ENCODE measurements at regions not wholly inside any gene's neighbourhood (a gene's known extent, or its start where the extent isn't known, plus 50 kb on each side); places are given as distances from the start of the nearest gene placed in this dataset.

DNA sequence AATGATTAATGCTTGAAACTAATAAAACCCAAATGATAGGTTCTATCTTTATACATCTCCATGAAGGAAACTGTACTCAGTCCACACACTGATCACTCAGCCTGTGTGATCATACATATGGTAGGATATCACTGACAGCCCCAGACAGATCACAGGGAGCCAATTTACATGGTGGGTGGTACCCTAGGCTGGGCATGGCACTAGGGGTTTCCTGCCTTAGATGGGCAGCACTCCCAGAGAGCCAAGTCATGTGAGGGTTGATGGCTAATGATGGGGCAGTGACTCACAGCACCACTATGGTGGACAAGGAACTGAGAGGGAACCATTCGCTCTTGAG lies 89.6 kb upstream of the PTPRR start:
- no peaks in the 10 kb centered on the region for H3K36me3 Mint-ChIP-seq (ENCODE audit: low read depth)
- Histone ChIP-seq H3K4me2 (no peak overlapping the region), H2AFZ (no peak overlapping the region), H4K20me1 (replicated peaks; ENCODE audit: insufficient read depth) (no peaks in the 10 kb centered on the region), H3K79me2 (replicated peaks; ENCODE audit: insufficient read depth) (no peaks in the 10 kb centered on the region), H3K36me3 (ENCODE audit: insufficient read depth) (no peaks in the 10 kb centered on the region), H3K27ac (ENCODE audit: low read depth) (no peak overlapping the region), H3F3A (replicated peaks; ENCODE audit: low read depth) (no peaks in the 10 kb centered on the region), H3K9me2 (ENCODE audit: insufficient read depth) (no peaks in the 10 kb centered on the region), H3K4me3 (no peak overlapping the region), H3K4me1 (ENCODE audit: insufficient read depth) (no peaks in the 10 kb centered on the region), H3K27me3 (ENCODE audit: insufficient read depth) (no peaks in the 10 kb centered on the region)
- H3K9me3 Mint-ChIP-seq = no peaks in the 10 kb centered on the region
- H3K27me3 Mint-ChIP-seq (ENCODE audit: insufficient read depth, low read depth, poor library complexity) = no peaks in the 10 kb centered on the region
- H3K4me1 Mint-ChIP-seq = no peaks in the 10 kb centered on the region
- TF ChIP-seq ZNF331 (CRISPR knock-in tag; IDR thresholded peaks at IDR 0.05; ENCODE audit: low read depth) (no peak), JUNB (IDR thresholded peaks at IDR 0.05; ENCODE audit: unreplicated experiment) (no peak), EZH2phosphoT487 (IDR thresholded peaks at IDR 0.05; ENCODE audit: unreplicated experiment) (no peak)
- no peak overlapping the region for H3K27ac Mint-ChIP-seq
- H3K4me3 Mint-ChIP-seq = no peak overlapping the region
- ATAC-seq (no peak), DNase-seq (ENCODE audit: low spot score) (no peak)

DNA sequence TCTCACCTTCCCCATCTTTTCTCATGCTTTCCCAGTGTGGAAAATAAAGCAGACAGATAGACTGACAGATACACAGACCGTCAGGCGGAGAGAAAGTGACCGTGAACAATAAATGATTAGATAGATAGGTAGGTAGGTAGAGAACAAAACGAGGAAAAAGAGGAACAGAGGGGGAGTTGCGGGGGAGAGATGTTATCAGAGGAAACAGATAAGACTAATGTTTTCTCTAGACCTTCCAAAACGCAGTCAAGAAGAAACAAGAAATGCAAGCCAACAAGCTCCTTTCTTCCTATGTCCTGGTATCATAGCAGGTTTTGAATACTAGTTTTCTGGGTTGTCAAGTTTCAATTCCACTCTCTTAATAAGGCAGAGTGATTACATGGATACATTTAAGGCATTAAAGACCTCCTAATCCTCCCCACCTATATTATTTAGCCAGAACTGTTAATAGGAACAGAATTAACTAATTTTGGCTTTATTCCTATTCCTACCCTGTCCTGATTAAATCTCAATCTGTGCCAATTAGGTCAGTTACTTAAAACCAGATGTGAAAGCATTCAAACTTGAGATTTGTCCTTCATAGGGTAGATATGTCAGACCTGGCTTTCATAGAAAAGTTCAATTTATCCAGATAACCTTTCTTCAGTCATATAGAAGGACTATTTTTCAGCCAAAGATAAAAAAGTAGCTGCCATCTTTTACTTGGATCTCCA lies 89.0 kb upstream of the PTPRR start:
- Histone ChIP-seq H3K4me3 (no peak overlapping the region), H2AFZ (no peak overlapping the region), H3K79me2 (replicated peaks; ENCODE audit: insufficient read depth) (no peaks in the 10 kb centered on the region), H3K27ac (ENCODE audit: low read depth) (no peak overlapping the region), H3K36me3 (ENCODE audit: insufficient read depth) (no peaks in the 10 kb centered on the region), H3K9me2 (ENCODE audit: insufficient read depth) (no peaks in the 10 kb centered on the region), H3K4me1 (ENCODE audit: insufficient read depth) (no peaks in the 10 kb centered on the region), H3K27me3 (ENCODE audit: insufficient read depth) (no peaks in the 10 kb centered on the region), H3K4me2 (no peak overlapping the region), H4K20me1 (replicated peaks; ENCODE audit: insufficient read depth) (no peaks in the 10 kb centered on the region), H3F3A (replicated peaks; ENCODE audit: low read depth) (no peaks in the 10 kb centered on the region)
- Mint-ChIP-seq H3K4me1 (no peaks in the 10 kb centered on the region), H3K27me3 (ENCODE audit: insufficient read depth, low read depth, poor library complexity) (no peaks in the 10 kb centered on the region), H3K27ac (no peak overlapping the region), H3K36me3 (ENCODE audit: low read depth) (no peaks in the 10 kb centered on the region), H3K9me3 (no peaks in the 10 kb centered on the region), H3K4me3 (no peak overlapping the region)
- ATAC-seq (no peak), DNase-seq (ENCODE audit: low spot score) (no peak)
- no peak for TF ChIP-seq ZNF331 (CRISPR knock-in tag; IDR thresholded peaks at IDR 0.05; ENCODE audit: low read depth)
- no peak for TF ChIP-seq POLR2AphosphoS5 (IDR thresholded peaks at IDR 0.05; ENCODE audit: low read depth)
- TF ChIP-seq, protein P1, sequence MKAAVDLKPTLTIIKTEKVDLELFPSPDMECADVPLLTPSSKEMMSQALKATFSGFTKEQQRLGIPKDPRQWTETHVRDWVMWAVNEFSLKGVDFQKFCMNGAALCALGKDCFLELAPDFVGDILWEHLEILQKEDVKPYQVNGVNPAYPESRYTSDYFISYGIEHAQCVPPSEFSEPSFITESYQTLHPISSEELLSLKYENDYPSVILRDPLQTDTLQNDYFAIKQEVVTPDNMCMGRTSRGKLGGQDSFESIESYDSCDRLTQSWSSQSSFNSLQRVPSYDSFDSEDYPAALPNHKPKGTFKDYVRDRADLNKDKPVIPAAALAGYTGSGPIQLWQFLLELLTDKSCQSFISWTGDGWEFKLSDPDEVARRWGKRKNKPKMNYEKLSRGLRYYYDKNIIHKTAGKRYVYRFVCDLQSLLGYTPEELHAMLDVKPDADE (IDR thresholded peaks at IDR 0.05) = no peak
- TF ChIP-seq, protein P2, sequence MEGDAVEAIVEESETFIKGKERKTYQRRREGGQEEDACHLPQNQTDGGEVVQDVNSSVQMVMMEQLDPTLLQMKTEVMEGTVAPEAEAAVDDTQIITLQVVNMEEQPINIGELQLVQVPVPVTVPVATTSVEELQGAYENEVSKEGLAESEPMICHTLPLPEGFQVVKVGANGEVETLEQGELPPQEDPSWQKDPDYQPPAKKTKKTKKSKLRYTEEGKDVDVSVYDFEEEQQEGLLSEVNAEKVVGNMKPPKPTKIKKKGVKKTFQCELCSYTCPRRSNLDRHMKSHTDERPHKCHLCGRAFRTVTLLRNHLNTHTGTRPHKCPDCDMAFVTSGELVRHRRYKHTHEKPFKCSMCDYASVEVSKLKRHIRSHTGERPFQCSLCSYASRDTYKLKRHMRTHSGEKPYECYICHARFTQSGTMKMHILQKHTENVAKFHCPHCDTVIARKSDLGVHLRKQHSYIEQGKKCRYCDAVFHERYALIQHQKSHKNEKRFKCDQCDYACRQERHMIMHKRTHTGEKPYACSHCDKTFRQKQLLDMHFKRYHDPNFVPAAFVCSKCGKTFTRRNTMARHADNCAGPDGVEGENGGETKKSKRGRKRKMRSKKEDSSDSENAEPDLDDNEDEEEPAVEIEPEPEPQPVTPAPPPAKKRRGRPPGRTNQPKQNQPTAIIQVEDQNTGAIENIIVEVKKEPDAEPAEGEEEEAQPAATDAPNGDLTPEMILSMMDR (conservative IDR thresholded peaks at IDR 0.05; ENCODE audit: low read depth in 2 of 2) = no peak
- no peak for TF ChIP-seq EZH2phosphoT487 (IDR thresholded peaks at IDR 0.05; ENCODE audit: unreplicated experiment)
- no peak for TF ChIP-seq JUNB (IDR thresholded peaks at IDR 0.05; ENCODE audit: unreplicated experiment)
- TF ChIP-seq, protein P3, sequence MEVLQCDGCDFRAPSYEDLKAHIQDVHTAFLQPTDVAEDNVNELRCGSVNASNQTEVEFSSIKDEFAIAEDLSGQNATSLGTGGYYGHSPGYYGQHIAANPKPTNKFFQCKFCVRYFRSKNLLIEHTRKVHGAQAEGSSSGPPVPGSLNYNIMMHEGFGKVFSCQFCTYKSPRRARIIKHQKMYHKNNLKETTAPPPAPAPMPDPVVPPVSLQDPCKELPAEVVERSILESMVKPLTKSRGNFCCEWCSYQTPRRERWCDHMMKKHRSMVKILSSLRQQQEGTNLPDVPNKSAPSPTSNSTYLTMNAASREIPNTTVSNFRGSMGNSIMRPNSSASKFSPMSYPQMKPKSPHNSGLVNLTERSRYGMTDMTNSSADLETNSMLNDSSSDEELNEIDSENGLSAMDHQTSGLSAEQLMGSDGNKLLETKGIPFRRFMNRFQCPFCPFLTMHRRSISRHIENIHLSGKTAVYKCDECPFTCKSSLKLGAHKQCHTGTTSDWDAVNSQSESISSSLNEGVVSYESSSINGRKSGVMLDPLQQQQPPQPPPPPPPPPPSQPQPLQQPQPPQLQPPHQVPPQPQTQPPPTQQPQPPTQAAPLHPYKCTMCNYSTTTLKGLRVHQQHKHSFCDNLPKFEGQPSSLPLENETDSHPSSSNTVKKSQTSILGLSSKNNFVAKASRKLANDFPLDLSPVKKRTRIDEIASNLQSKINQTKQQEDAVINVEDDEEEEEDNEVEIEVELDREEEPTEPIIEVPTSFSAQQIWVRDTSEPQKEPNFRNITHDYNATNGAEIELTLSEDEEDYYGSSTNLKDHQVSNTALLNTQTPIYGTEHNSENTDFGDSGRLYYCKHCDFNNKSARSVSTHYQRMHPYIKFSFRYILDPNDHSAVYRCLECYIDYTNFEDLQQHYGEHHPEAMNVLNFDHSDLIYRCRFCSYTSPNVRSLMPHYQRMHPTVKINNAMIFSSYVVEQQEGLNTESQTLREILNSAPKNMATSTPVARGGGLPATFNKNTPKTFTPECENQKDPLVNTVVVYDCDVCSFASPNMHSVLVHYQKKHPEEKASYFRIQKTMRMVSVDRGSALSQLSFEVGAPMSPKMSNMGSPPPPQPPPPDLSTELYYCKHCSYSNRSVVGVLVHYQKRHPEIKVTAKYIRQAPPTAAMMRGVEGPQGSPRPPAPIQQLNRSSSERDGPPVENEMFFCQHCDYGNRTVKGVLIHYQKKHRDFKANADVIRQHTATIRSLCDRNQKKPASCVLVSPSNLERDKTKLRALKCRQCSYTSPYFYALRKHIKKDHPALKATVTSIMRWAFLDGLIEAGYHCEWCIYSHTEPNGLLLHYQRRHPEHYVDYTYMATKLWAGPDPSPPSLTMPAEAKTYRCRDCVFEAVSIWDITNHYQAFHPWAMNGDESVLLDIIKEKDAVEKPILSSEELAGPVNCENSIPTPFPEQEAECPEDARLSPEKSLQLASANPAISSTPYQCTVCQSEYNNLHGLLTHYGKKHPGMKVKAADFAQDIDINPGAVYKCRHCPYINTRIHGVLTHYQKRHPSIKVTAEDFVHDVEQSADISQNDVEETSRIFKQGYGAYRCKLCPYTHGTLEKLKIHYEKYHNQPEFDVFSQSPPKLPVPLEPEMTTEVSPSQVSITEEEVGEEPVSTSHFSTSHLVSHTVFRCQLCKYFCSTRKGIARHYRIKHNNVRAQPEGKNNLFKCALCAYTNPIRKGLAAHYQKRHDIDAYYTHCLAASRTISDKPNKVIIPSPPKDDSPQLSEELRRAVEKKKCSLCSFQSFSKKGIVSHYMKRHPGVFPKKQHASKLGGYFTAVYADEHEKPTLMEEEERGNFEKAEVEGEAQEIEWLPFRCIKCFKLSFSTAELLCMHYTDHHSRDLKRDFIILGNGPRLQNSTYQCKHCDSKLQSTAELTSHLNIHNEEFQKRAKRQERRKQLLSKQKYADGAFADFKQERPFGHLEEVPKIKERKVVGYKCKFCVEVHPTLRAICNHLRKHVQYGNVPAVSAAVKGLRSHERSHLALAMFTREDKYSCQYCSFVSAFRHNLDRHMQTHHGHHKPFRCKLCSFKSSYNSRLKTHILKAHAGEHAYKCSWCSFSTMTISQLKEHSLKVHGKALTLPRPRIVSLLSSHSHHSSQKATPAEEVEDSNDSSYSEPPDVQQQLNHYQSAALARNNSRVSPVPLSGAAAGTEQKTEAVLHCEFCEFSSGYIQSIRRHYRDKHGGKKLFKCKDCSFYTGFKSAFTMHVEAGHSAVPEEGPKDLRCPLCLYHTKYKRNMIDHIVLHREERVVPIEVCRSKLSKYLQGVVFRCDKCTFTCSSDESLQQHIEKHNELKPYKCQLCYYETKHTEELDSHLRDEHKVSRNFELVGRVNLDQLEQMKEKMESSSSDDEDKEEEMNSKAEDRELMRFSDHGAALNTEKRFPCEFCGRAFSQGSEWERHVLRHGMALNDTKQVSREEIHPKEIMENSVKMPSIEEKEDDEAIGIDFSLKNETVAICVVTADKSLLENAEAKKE (CRISPR knock-in tag; IDR thresholded peaks at IDR 0.05) = no peak
- TF ChIP-seq, protein P4, sequence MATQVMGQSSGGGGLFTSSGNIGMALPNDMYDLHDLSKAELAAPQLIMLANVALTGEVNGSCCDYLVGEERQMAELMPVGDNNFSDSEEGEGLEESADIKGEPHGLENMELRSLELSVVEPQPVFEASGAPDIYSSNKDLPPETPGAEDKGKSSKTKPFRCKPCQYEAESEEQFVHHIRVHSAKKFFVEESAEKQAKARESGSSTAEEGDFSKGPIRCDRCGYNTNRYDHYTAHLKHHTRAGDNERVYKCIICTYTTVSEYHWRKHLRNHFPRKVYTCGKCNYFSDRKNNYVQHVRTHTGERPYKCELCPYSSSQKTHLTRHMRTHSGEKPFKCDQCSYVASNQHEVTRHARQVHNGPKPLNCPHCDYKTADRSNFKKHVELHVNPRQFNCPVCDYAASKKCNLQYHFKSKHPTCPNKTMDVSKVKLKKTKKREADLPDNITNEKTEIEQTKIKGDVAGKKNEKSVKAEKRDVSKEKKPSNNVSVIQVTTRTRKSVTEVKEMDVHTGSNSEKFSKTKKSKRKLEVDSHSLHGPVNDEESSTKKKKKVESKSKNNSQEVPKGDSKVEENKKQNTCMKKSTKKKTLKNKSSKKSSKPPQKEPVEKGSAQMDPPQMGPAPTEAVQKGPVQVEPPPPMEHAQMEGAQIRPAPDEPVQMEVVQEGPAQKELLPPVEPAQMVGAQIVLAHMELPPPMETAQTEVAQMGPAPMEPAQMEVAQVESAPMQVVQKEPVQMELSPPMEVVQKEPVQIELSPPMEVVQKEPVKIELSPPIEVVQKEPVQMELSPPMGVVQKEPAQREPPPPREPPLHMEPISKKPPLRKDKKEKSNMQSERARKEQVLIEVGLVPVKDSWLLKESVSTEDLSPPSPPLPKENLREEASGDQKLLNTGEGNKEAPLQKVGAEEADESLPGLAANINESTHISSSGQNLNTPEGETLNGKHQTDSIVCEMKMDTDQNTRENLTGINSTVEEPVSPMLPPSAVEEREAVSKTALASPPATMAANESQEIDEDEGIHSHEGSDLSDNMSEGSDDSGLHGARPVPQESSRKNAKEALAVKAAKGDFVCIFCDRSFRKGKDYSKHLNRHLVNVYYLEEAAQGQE (IDR thresholded peaks at IDR 0.05; ENCODE audit: unreplicated experiment) = no peak
